ENCODE measurements at regions not wholly inside any gene's neighbourhood (a gene's known extent, or its start where the extent isn't known, plus 50 kb on each side); places are given as distances from the start of the nearest gene placed in this dataset.

- TF ChIP-seq, protein P1, sequence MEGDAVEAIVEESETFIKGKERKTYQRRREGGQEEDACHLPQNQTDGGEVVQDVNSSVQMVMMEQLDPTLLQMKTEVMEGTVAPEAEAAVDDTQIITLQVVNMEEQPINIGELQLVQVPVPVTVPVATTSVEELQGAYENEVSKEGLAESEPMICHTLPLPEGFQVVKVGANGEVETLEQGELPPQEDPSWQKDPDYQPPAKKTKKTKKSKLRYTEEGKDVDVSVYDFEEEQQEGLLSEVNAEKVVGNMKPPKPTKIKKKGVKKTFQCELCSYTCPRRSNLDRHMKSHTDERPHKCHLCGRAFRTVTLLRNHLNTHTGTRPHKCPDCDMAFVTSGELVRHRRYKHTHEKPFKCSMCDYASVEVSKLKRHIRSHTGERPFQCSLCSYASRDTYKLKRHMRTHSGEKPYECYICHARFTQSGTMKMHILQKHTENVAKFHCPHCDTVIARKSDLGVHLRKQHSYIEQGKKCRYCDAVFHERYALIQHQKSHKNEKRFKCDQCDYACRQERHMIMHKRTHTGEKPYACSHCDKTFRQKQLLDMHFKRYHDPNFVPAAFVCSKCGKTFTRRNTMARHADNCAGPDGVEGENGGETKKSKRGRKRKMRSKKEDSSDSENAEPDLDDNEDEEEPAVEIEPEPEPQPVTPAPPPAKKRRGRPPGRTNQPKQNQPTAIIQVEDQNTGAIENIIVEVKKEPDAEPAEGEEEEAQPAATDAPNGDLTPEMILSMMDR (conservative IDR thresholded peaks at IDR 0.05; ENCODE audit: low read length), result no peak
- TF ChIP-seq EZH2phosphoT487 (IDR thresholded peaks at IDR 0.05; ENCODE audit: borderline replicate concordance), result no peak
These were observed 95.9 kb downstream of the TBX3 start for GRCh38 chr12:114588061-114588460.

All from Loucy (cell line).